ENCODE measurements at regions not wholly inside any gene's neighbourhood (a gene's known extent, or its start where the extent isn't known, plus 50 kb on each side); places are given as distances from the start of the nearest gene placed in this dataset.

DNA sequence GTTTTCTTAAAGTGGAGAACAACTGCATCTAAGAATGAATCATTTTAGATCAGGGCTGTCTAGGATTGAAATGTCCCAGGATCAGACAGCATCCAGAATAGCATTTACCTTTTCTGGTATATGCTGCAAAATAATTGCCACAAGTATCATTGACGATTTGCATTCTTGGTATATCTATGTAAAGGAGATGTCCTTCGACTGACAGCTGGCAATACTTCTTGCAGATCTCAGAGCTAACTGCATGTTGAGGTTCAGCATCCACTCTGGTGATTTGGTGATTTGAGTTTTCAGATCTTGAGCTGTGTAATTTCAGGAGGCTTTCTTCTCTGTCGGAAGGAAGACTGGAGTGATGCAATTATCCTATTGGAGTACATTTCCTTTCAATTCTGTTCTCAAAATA, 78.1 kb upstream of the CPHXL start:
- Histone ChIP-seq H3K4me1 (ENCODE audit: insufficient read depth) (no peaks in the 10 kb centered on the region), H3K27me3 (no peaks in the 10 kb centered on the region), H3K9me3 (ENCODE audit: low read depth) (no peaks in the 10 kb centered on the region), H3K4me3 (no peak overlapping the region), H4K20me1 (ENCODE audit: insufficient read depth, poor library complexity, severe bottlenecking) (no peaks in the 10 kb centered on the region), H3K4me2 (no peak overlapping the region), H2AFZ (no peak overlapping the region), H3K27ac (no peak overlapping the region), H3K79me2 (no peaks in the 10 kb centered on the region), H3K9me2 (replicated peaks; ENCODE audit: insufficient read depth) (no peaks in the 10 kb centered on the region), H3K36me3 (replicated peaks; ENCODE audit: insufficient read depth, low read depth) (no peaks in the 10 kb centered on the region)
- no peak for DNase-seq (ENCODE audit: low spot score)
- 64% methylated on average over 3 of the region's 3 CpGs for WGBS (ENCODE audit: low lambda C conversion rate, missing lambda C conversion rate)
- TF ChIP-seq EZH2phosphoT487 (IDR thresholded peaks at IDR 0.05; ENCODE audit: low read depth, severe bottlenecking, unreplicated experiment) (no peak), EZH2 (IDR thresholded peaks at IDR 0.05; ENCODE audit: borderline replicate concordance) (no peak)
- TF ChIP-seq, protein P1, sequence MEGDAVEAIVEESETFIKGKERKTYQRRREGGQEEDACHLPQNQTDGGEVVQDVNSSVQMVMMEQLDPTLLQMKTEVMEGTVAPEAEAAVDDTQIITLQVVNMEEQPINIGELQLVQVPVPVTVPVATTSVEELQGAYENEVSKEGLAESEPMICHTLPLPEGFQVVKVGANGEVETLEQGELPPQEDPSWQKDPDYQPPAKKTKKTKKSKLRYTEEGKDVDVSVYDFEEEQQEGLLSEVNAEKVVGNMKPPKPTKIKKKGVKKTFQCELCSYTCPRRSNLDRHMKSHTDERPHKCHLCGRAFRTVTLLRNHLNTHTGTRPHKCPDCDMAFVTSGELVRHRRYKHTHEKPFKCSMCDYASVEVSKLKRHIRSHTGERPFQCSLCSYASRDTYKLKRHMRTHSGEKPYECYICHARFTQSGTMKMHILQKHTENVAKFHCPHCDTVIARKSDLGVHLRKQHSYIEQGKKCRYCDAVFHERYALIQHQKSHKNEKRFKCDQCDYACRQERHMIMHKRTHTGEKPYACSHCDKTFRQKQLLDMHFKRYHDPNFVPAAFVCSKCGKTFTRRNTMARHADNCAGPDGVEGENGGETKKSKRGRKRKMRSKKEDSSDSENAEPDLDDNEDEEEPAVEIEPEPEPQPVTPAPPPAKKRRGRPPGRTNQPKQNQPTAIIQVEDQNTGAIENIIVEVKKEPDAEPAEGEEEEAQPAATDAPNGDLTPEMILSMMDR (IDR thresholded peaks at IDR 0.05; ENCODE audit: poor library complexity) = no peak

DNA sequence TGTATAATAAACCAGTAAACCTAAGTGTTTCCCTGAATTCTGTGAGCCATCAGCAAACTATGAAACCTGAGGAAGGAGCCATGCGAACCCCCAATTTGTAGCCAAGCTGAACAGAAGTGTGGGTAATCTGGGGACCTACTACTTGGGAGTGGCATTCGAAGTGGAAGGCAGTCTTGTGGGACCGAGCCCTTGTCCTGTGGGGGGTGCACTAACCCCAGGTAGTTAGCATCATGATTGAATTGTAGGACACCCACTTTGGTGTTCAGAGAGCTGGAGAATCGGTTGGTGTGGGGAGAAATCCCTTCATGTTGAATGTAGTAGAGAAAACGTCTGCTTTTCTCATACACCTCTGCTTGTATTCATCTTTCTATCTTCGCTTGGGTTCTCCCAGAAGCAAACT, 79.7 kb upstream of the CPHXL start:
- H3K4me2 ChIP-seq = no peak overlapping the region
- no peak overlapping the region for H3K4me3 ChIP-seq
- H3K36me3 ChIP-seq (replicated peaks; ENCODE audit: insufficient read depth, low read depth) = no peaks in the 10 kb centered on the region
- H2AFZ ChIP-seq = no peak overlapping the region
- H3K79me2 ChIP-seq = no peaks in the 10 kb centered on the region
- no peaks in the 10 kb centered on the region for H3K9me2 ChIP-seq (replicated peaks; ENCODE audit: insufficient read depth)
- TF ChIP-seq EZH2phosphoT487 (IDR thresholded peaks at IDR 0.05; ENCODE audit: low read depth, severe bottlenecking, unreplicated experiment) = no peak
- no peaks in the 10 kb centered on the region for H4K20me1 ChIP-seq (ENCODE audit: insufficient read depth, poor library complexity, severe bottlenecking)
- no peak for DNase-seq (ENCODE audit: low spot score)
- 86% methylated on average over 6 of the region's 6 CpGs for WGBS (ENCODE audit: low lambda C conversion rate, missing lambda C conversion rate)
- no peaks in the 10 kb centered on the region for H3K9me3 ChIP-seq (ENCODE audit: low read depth)
- H3K27me3 ChIP-seq = no peaks in the 10 kb centered on the region
- H3K4me1 ChIP-seq (ENCODE audit: insufficient read depth) = no peaks in the 10 kb centered on the region
- no peak overlapping the region for H3K27ac ChIP-seq

DNA sequence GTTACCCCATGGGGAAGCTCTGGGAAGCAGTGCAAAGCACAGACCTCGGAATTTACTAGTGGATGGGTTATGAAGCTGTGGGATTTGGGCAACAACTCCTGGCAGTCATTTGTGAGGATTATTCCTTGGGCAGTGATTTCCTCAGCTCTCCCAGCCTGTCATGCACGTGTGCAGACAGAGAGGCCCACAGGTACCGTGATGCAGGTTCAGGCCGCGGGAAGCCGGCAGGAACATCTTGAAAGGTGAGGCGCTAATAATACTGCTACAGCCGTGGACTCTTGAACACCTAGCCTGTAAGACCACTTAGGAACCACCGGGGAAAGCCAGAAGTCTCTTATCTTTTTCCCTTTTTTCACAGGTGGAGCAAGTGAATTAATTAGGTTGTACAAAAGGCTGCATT, 80.2 kb upstream of the CPHXL start:
- H3K27ac ChIP-seq = no peak overlapping the region
- H3K9me2 ChIP-seq (replicated peaks; ENCODE audit: insufficient read depth) = no peaks in the 10 kb centered on the region
- no peaks in the 10 kb centered on the region for H3K36me3 ChIP-seq (replicated peaks; ENCODE audit: insufficient read depth, low read depth)
- TF ChIP-seq, protein P1 (IDR thresholded peaks at IDR 0.05; ENCODE audit: poor library complexity) = no peak
- no peak for TF ChIP-seq EZH2 (IDR thresholded peaks at IDR 0.05; ENCODE audit: borderline replicate concordance)
- TF ChIP-seq EZH2phosphoT487 (IDR thresholded peaks at IDR 0.05; ENCODE audit: low read depth, severe bottlenecking, unreplicated experiment) = no peak
- H3K27me3 ChIP-seq = no peaks in the 10 kb centered on the region
- WGBS (ENCODE audit: low lambda C conversion rate, missing lambda C conversion rate) = 90% methylated on average over 9 of the region's 9 CpGs
- H3K79me2 ChIP-seq = no peaks in the 10 kb centered on the region
- no peaks in the 10 kb centered on the region for H4K20me1 ChIP-seq (ENCODE audit: insufficient read depth, poor library complexity, severe bottlenecking)
- no peak for DNase-seq (ENCODE audit: low spot score)
- H3K9me3 ChIP-seq (ENCODE audit: low read depth) = no peaks in the 10 kb centered on the region
- H3K4me3 ChIP-seq = no peak overlapping the region
- H3K4me1 ChIP-seq (ENCODE audit: insufficient read depth) = no peaks in the 10 kb centered on the region
- no peak overlapping the region for H2AFZ ChIP-seq
- no peak overlapping the region for H3K4me2 ChIP-seq

DNA sequence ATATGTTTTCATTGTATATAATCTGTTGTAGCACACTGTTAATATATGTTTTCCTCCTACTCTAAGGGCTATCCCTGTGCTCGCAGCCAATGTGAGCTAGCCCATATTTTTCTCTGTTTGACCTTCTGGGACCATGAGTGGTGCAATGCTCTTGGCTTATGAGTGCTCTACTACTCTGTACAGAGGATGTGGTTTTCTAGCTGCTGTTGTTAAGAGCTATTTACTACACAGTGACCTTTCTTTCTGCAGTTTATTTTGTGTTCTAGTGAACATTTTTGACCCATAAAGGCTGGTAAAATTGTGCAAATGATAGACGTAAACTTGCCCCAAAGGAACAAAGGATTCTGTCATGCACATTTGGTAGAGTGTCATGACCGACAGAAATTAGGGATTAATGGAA, 84.1 kb upstream of the CPHXL start:
- no peak for DNase-seq (ENCODE audit: low spot score)
- Histone ChIP-seq H2AFZ (no peak overlapping the region), H3K27ac (no peak overlapping the region), H3K4me1 (ENCODE audit: insufficient read depth) (no peaks in the 10 kb centered on the region), H3K4me3 (no peak overlapping the region), H3K27me3 (no peaks in the 10 kb centered on the region), H3K9me2 (replicated peaks; ENCODE audit: insufficient read depth) (no peaks in the 10 kb centered on the region), H3K4me2 (no peak overlapping the region), H3K79me2 (no peaks in the 10 kb centered on the region), H4K20me1 (ENCODE audit: insufficient read depth, poor library complexity, severe bottlenecking) (no peaks in the 10 kb centered on the region), H3K9me3 (ENCODE audit: low read depth) (no peaks in the 10 kb centered on the region), H3K36me3 (replicated peaks; ENCODE audit: insufficient read depth, low read depth) (no peaks in the 10 kb centered on the region)
- 81% methylated on average over 3 of the region's 3 CpGs for WGBS (ENCODE audit: low lambda C conversion rate, missing lambda C conversion rate)
- no peak for TF ChIP-seq EZH2 (IDR thresholded peaks at IDR 0.05; ENCODE audit: borderline replicate concordance)
- TF ChIP-seq, protein P1 (IDR thresholded peaks at IDR 0.05; ENCODE audit: poor library complexity) = no peak

All from hepatocyte (in vitro differentiated cells).